Type B pancreatic cell (in vitro differentiated cells): ENCODE measurements at regions not wholly inside any gene's neighbourhood (a gene's known extent, or its start where the extent isn't known, plus 50 kb on each side); places are given as distances from the start of the nearest gene placed in this dataset.

Source experiments
- DNase-seq: peaks from one replicate; pipeline ENCODE4 v3.0.0; 2021; ENCODE audit warnings: mixed read lengths; ENCODE audit not compliant: unreplicated experiment; ENCODE audit errors: extremely low spot score
- H3K27ac Mint-ChIP-seq: 2 replicates; pipeline ENCODE4 v1.8.0; 2021; ENCODE audit warnings: mild to moderate bottlenecking, mixed read lengths
- H3K27me3 Mint-ChIP-seq: 2 replicates; pipeline ENCODE4 v1.8.0; 2021; ENCODE audit warnings: mixed read lengths
- H3K36me3 Mint-ChIP-seq: 2 replicates; pipeline ENCODE4 v1.8.0; 2021; ENCODE audit warnings: mixed read lengths
- H3K4me1 Mint-ChIP-seq: one replicate; pipeline ENCODE4 v1.8.0; 2021; ENCODE audit warnings: mixed read lengths; ENCODE audit not compliant: unreplicated experiment
- H3K4me3 Mint-ChIP-seq: 2 replicates; pipeline ENCODE4 v1.8.0; 2021; ENCODE audit warnings: mild to moderate bottlenecking, mixed read lengths
- H3K9me3 Mint-ChIP-seq: 2 replicates; pipeline ENCODE4 v1.8.0; 2021; ENCODE audit warnings: mixed read lengths
- CTCF ChIP-seq: fragments of 200-600 bp; sonication (generic); conservative IDR thresholded peaks from 2 replicates; pipeline ENCODE4 v1.5.0; 2021; ENCODE audit warnings: antibody characterized with exemption, mild to moderate bottlenecking

GRCh38 chr9:108167136-108167900, 677.7 kb upstream of the KLF4 start:
- Mint-ChIP-seq H3K4me3 (no peak overlapping the region), H3K36me3 (no peaks in the 10 kb centered on the region), H3K9me3 (no peaks in the 10 kb centered on the region), H3K4me1 (peaks cover 4% of the 10 kb centered on the region), H3K27ac (peak overlapping the region; percentile 70), H3K27me3 (peaks cover 4% of the 10 kb centered on the region)
- no peak for DNase-seq
- no peak for TF ChIP-seq CTCF

DNA sequence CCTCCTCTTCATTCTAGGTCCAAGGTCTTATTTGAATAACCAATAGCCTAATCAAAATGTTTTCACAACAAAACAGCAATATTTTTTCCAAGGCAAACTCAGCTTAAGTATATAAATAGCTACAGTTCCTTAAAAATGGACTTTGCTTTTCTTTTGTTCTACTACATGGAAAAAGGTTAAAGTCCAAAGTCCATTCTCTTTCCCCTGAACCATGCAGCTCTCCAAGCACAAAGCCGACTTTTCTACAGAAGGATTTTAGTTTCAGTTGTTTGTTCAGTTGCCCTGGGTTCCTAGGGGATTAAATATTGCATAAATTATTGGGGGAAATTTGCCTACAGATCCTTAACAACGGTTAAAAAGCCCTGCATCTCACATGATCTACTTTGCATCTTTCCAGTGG, 677.0 kb upstream of the KLF4 start:
- no peak for TF ChIP-seq CTCF
- DNase-seq: no peak
- H3K4me3 Mint-ChIP-seq: no peak overlapping the region
- no peaks in the 10 kb centered on the region for H3K9me3 Mint-ChIP-seq
- H3K27ac Mint-ChIP-seq: peak overlapping the region; percentile 70
- H3K36me3 Mint-ChIP-seq: no peaks in the 10 kb centered on the region
- H3K27me3 Mint-ChIP-seq: peaks cover 4% of the 10 kb centered on the region
- H3K4me1 Mint-ChIP-seq: peaks cover 6% of the 10 kb centered on the region

GRCh38 chr9:108163321-108164005, 673.9 kb upstream of the KLF4 start:
- Mint-ChIP-seq H3K4me1 (peaks cover 15% of the 10 kb centered on the region), H3K36me3 (no peaks in the 10 kb centered on the region), H3K4me3 (no peak overlapping the region), H3K9me3 (no peaks in the 10 kb centered on the region), H3K27me3 (peaks cover 4% of the 10 kb centered on the region), H3K27ac (no peak overlapping the region)
- no peak for TF ChIP-seq CTCF
- no peak for DNase-seq

- no peak for DNase-seq
- no peaks in the 10 kb centered on the region for H3K9me3 Mint-ChIP-seq
- peaks cover 4% of the 10 kb centered on the region for H3K27me3 Mint-ChIP-seq
- no peak overlapping the region for H3K4me3 Mint-ChIP-seq
- no peak overlapping the region for H3K27ac Mint-ChIP-seq
- peaks cover 15% of the 10 kb centered on the region for H3K4me1 Mint-ChIP-seq
- TF ChIP-seq CTCF: no peak
- no peaks in the 10 kb centered on the region for H3K36me3 Mint-ChIP-seq
Measured at GRCh38 chr9:108162664-108163063, 673.1 kb upstream of the KLF4 start.

GRCh38 chr9:108161503-108161902, 671.9 kb upstream of the KLF4 start:
- peaks cover 15% of the 10 kb centered on the region for H3K4me1 Mint-ChIP-seq
- no peak for TF ChIP-seq CTCF
- no peaks in the 10 kb centered on the region for H3K36me3 Mint-ChIP-seq
- H3K27me3 Mint-ChIP-seq: peaks cover 4% of the 10 kb centered on the region
- no peaks in the 10 kb centered on the region for H3K9me3 Mint-ChIP-seq
- H3K27ac Mint-ChIP-seq: no peak overlapping the region
- H3K4me3 Mint-ChIP-seq: no peak overlapping the region
- DNase-seq: no peak
